NCI-H2029 (cell line): ENCODE measurements at regions not wholly inside any gene's neighbourhood (a gene's known extent, or its start where the extent isn't known, plus 50 kb on each side); places are given as distances from the start of the nearest gene placed in this dataset.

ENCODE experiments used
- DNase-seq: peaks from one replicate; lab custom pipeline; 2025; lab: John Stamatoyannopoulos, UW

GRCh38 chr5:92795633-92796032 is 785.4 kb downstream of the NR2F1-AS1 start:
- no peak for DNase-seq

GRCh38 chr5:92780057-92780456 is 801.0 kb downstream of the NR2F1-AS1 start:
- no peak for DNase-seq

GRCh38 chr5:92779536-92779935 is 801.5 kb downstream of the NR2F1-AS1 start:
- DNase-seq: no peak

- DNase-seq: no peak
Observed at GRCh38 chr5:92778261-92778660, 802.8 kb downstream of the NR2F1-AS1 start.

- no peak for DNase-seq
Observed at GRCh38 chr5:92777421-92777820, 803.6 kb downstream of the NR2F1-AS1 start.

- DNase-seq: no peak
Observed at GRCh38 chr5:92775711-92776615, 805.1 kb downstream of the NR2F1-AS1 start.

- no peak for DNase-seq
Observed at GRCh38 chr5:92769978-92770377, 811.0 kb downstream of the NR2F1-AS1 start.

GRCh38 chr5:92761585-92761984 is 819.4 kb downstream of the NR2F1-AS1 start:
- DNase-seq: no peak

- no peak for DNase-seq
Observed at GRCh38 chr5:92760550-92760949, 820.5 kb downstream of the NR2F1-AS1 start.

GRCh38 chr5:92758552-92758951 is 822.5 kb downstream of the NR2F1-AS1 start:
- DNase-seq: no peak

GRCh38 chr5:92749943-92750342 is 831.1 kb downstream of the NR2F1-AS1 start:
- DNase-seq: no peak

- DNase-seq: no peak
Observed at GRCh38 chr5:92748072-92748676, 832.8 kb downstream of the NR2F1-AS1 start.

GRCh38 chr5:92741906-92742305 is 839.1 kb downstream of the NR2F1-AS1 start:
- DNase-seq: no peak

- no peak for DNase-seq
Observed at GRCh38 chr5:92734211-92734940, 846.6 kb downstream of the NR2F1-AS1 start.

GRCh38 chr5:92730486-92730885 is 850.5 kb downstream of the NR2F1-AS1 start:
- DNase-seq: no peak

- DNase-seq: no peak
Observed at GRCh38 chr5:92729088-92729487, 851.9 kb downstream of the NR2F1-AS1 start.

- no peak for DNase-seq
Observed at GRCh38 chr5:92715946-92716520, 865.0 kb downstream of the NR2F1-AS1 start.

GRCh38 chr5:92713826-92714225 is 867.2 kb downstream of the NR2F1-AS1 start:
- no peak for DNase-seq

GRCh38 chr5:92713335-92713743 is 867.7 kb downstream of the NR2F1-AS1 start:
- no peak for DNase-seq

- DNase-seq: no peak
Observed at GRCh38 chr5:92711956-92712355, 869.1 kb downstream of the NR2F1-AS1 start.

- no peak for DNase-seq
Observed at GRCh38 chr5:92704590-92704989, 876.4 kb downstream of the NR2F1-AS1 start.

- DNase-seq: no peak
Observed at GRCh38 chr5:92703976-92704375, 877.0 kb downstream of the NR2F1-AS1 start.
